ENCODE measurements at regions not wholly inside any gene's neighbourhood (a gene's known extent, or its start where the extent isn't known, plus 50 kb on each side); places are given as distances from the start of the nearest gene placed in this dataset.

- no peak for TF ChIP-seq EZH2phosphoT487 (IDR thresholded peaks at IDR 0.05)
- TF ChIP-seq, protein P1, sequence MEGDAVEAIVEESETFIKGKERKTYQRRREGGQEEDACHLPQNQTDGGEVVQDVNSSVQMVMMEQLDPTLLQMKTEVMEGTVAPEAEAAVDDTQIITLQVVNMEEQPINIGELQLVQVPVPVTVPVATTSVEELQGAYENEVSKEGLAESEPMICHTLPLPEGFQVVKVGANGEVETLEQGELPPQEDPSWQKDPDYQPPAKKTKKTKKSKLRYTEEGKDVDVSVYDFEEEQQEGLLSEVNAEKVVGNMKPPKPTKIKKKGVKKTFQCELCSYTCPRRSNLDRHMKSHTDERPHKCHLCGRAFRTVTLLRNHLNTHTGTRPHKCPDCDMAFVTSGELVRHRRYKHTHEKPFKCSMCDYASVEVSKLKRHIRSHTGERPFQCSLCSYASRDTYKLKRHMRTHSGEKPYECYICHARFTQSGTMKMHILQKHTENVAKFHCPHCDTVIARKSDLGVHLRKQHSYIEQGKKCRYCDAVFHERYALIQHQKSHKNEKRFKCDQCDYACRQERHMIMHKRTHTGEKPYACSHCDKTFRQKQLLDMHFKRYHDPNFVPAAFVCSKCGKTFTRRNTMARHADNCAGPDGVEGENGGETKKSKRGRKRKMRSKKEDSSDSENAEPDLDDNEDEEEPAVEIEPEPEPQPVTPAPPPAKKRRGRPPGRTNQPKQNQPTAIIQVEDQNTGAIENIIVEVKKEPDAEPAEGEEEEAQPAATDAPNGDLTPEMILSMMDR (IDR thresholded peaks at IDR 0.05): no peak
These were observed 70.4 kb upstream of the CACNA1A start for GRCh38 chr19:13576726-13577125.
